ENCODE measurements at regions not wholly inside any gene's neighbourhood (a gene's known extent, or its start where the extent isn't known, plus 50 kb on each side); places are given as distances from the start of the nearest gene placed in this dataset.

GRCh38 chr6:22021966-22022365 is 274.9 kb downstream of the PRL start:
- Histone ChIP-seq H3K9me3 (replicated peaks; ENCODE audit: insufficient read depth, low read length) (no peaks in the 10 kb centered on the region), H3K27me3 (replicated peaks; ENCODE audit: insufficient read depth, low read length) (no peaks in the 10 kb centered on the region), H3K4me1 (ENCODE audit: low read length) (no peaks in the 10 kb centered on the region), H3K9me2 (replicated peaks; ENCODE audit: insufficient read depth, low read length) (no peaks in the 10 kb centered on the region), H3K4me3 (ENCODE audit: low read length) (no peak overlapping the region), H3K36me3 (replicated peaks; ENCODE audit: insufficient read depth, low read length) (no peaks in the 10 kb centered on the region), H3F3A (ENCODE audit: insufficient read depth, low read length) (no peaks in the 10 kb centered on the region), H2AFZ (ENCODE audit: low read length) (no peak overlapping the region), H3K4me2 (ENCODE audit: low read depth, low read length) (no peak overlapping the region), H4K20me1 (ENCODE audit: insufficient read depth, low read length) (no peaks in the 10 kb centered on the region), H3K9ac (ENCODE audit: low read length) (no peak overlapping the region), H3K27ac (ENCODE audit: low read length) (no peak overlapping the region), H3K79me2 (ENCODE audit: low read length) (no peaks in the 10 kb centered on the region)
- no peak for DNase-seq
- TF ChIP-seq EZH2 (optimal IDR thresholded peaks at IDR 0.05; ENCODE audit: low read depth, low read length) (no peak), EZH2phosphoT487 (IDR thresholded peaks at IDR 0.05; ENCODE audit: low read length) (no peak), CTCF (IDR thresholded peaks at IDR 0.05; ENCODE audit: low read length) (no peak)

GRCh38 chr6:22023937-22024336 is 272.9 kb downstream of the PRL start:
- no peaks in the 10 kb centered on the region for H3K4me1 ChIP-seq (ENCODE audit: low read length)

GRCh38 chr6:22024973-22025467 is 271.8 kb downstream of the PRL start:
- H2AFZ ChIP-seq (ENCODE audit: low read length), result no peak overlapping the region

More at GRCh38 chr6:22023937-22024336, 272.9 kb downstream of the PRL start:
- DNase-seq, result no peak
- Histone ChIP-seq H3K4me3 (ENCODE audit: low read length) (no peak overlapping the region), H4K20me1 (ENCODE audit: insufficient read depth, low read length) (no peaks in the 10 kb centered on the region), H3K36me3 (replicated peaks; ENCODE audit: insufficient read depth, low read length) (no peaks in the 10 kb centered on the region), H2AFZ (ENCODE audit: low read length) (no peak overlapping the region), H3K27me3 (replicated peaks; ENCODE audit: insufficient read depth, low read length) (no peaks in the 10 kb centered on the region), H3K9me2 (replicated peaks; ENCODE audit: insufficient read depth, low read length) (no peaks in the 10 kb centered on the region), H3K9me3 (replicated peaks; ENCODE audit: insufficient read depth, low read length) (no peaks in the 10 kb centered on the region), H3K27ac (ENCODE audit: low read length) (no peak overlapping the region), H3K9ac (ENCODE audit: low read length) (no peak overlapping the region), H3K79me2 (ENCODE audit: low read length) (no peaks in the 10 kb centered on the region), H3K4me2 (ENCODE audit: low read depth, low read length) (no peak overlapping the region), H3F3A (ENCODE audit: insufficient read depth, low read length) (no peaks in the 10 kb centered on the region)
- TF ChIP-seq EZH2 (optimal IDR thresholded peaks at IDR 0.05; ENCODE audit: low read depth, low read length) (no peak), CTCF (IDR thresholded peaks at IDR 0.05; ENCODE audit: low read length) (no peak), EZH2phosphoT487 (IDR thresholded peaks at IDR 0.05; ENCODE audit: low read length) (no peak)

More at GRCh38 chr6:22024973-22025467, 271.8 kb downstream of the PRL start:
- Histone ChIP-seq H3F3A (ENCODE audit: insufficient read depth, low read length) (no peaks in the 10 kb centered on the region), H3K27ac (ENCODE audit: low read length) (no peak overlapping the region), H3K9me2 (replicated peaks; ENCODE audit: insufficient read depth, low read length) (no peaks in the 10 kb centered on the region), H3K9ac (ENCODE audit: low read length) (no peak overlapping the region), H3K4me1 (ENCODE audit: low read length) (no peaks in the 10 kb centered on the region), H3K9me3 (replicated peaks; ENCODE audit: insufficient read depth, low read length) (no peaks in the 10 kb centered on the region), H3K27me3 (replicated peaks; ENCODE audit: insufficient read depth, low read length) (no peaks in the 10 kb centered on the region), H3K4me2 (ENCODE audit: low read depth, low read length) (no peak overlapping the region), H4K20me1 (ENCODE audit: insufficient read depth, low read length) (no peaks in the 10 kb centered on the region), H3K4me3 (ENCODE audit: low read length) (no peak overlapping the region), H3K79me2 (ENCODE audit: low read length) (no peaks in the 10 kb centered on the region), H3K36me3 (replicated peaks; ENCODE audit: insufficient read depth, low read length) (no peaks in the 10 kb centered on the region)
- DNase-seq, result no peak
- TF ChIP-seq EZH2 (optimal IDR thresholded peaks at IDR 0.05; ENCODE audit: low read depth, low read length) (no peak), EZH2phosphoT487 (IDR thresholded peaks at IDR 0.05; ENCODE audit: low read length) (no peak), CTCF (IDR thresholded peaks at IDR 0.05; ENCODE audit: low read length) (no peak)

All from MM.1S (cell line).